ENCODE measurements at regions not wholly inside any gene's neighbourhood (a gene's known extent, or its start where the extent isn't known, plus 50 kb on each side); places are given as distances from the start of the nearest gene placed in this dataset.

GRCh38 chr6:48584846-48585245 lies 473.8 kb upstream of the PTCHD4 start:
- TF ChIP-seq CTCF (IDR thresholded peaks at IDR 0.05; ENCODE audit: insufficient read depth, low read length, poor library complexity, severe bottlenecking): no peak
- no peak for TF ChIP-seq EZH2phosphoT487 (conservative IDR thresholded peaks at IDR 0.05; ENCODE audit: low read length)
